GM19467 (cell line): ENCODE measurements at regions not wholly inside any gene's neighbourhood (a gene's known extent, or its start where the extent isn't known, plus 50 kb on each side); places are given as distances from the start of the nearest gene placed in this dataset.
"Not testable (repeated sequence)": the region's sequence is repeated elsewhere in the genome, so short reads cannot be mapped to it uniquely, and the experiment has no call there.

Source experiments
- ATAC-seq: cut with Tn5 transposase; IDR thresholded peaks from one replicate; pipeline ENCODE4 v1.9.1; 2021; ENCODE audit warnings: mild to moderate bottlenecking, moderate library complexity; ENCODE audit not compliant: unreplicated experiment

- no peak for ATAC-seq
Measured at GRCh38 chr13:101003566-101003965, 329.0 kb upstream of the TMTC4 start.

- ATAC-seq = no peak
Measured at GRCh38 chr13:100989392-100989791, 314.8 kb upstream of the TMTC4 start.

GRCh38 chr13:100988921-100989320, 314.3 kb upstream of the TMTC4 start:
- ATAC-seq = no peak

- ATAC-seq = no peak
Measured at GRCh38 chr13:100987948-100988347, 313.4 kb upstream of the TMTC4 start.

GRCh38 chr13:100986571-100986970, 312.0 kb upstream of the TMTC4 start:
- no peak for ATAC-seq

GRCh38 chr13:100984085-100984705, 309.6 kb upstream of the TMTC4 start:
- no peak for ATAC-seq

GRCh38 chr13:100983111-100983510, 308.5 kb upstream of the TMTC4 start:
- ATAC-seq = no peak

GRCh38 chr13:100980171-100980570, 305.6 kb upstream of the TMTC4 start:
- no peak for ATAC-seq

GRCh38 chr13:100977841-100978240, 303.2 kb upstream of the TMTC4 start:
- ATAC-seq = no peak

- ATAC-seq = no peak
Measured at GRCh38 chr13:100976993-100977392, 302.4 kb upstream of the TMTC4 start.

- ATAC-seq = not testable (repeated sequence)
Measured at GRCh38 chr13:100975666-100976065, 301.1 kb upstream of the TMTC4 start.

- ATAC-seq = no peak
Measured at GRCh38 chr13:100962585-100962984, 288.0 kb upstream of the TMTC4 start.

- no peak for ATAC-seq
Measured at GRCh38 chr13:100961186-100961585, 286.6 kb upstream of the TMTC4 start.

GRCh38 chr13:100958831-100959230, 284.2 kb upstream of the TMTC4 start:
- no peak for ATAC-seq

- no peak for ATAC-seq
Measured at GRCh38 chr13:100957741-100958140, 283.1 kb upstream of the TMTC4 start.

GRCh38 chr13:100954430-100955305, 280.1 kb upstream of the TMTC4 start:
- no peak for ATAC-seq

- ATAC-seq = no peak
Measured at GRCh38 chr13:100951016-100951415, 276.4 kb upstream of the TMTC4 start.

GRCh38 chr13:100948937-100949336, 274.3 kb upstream of the TMTC4 start:
- ATAC-seq = not testable (repeated sequence)

GRCh38 chr13:100946588-100946987, 272.0 kb upstream of the TMTC4 start:
- no peak for ATAC-seq

GRCh38 chr13:100944791-100945345, 270.3 kb upstream of the TMTC4 start:
- no peak for ATAC-seq

- no peak for ATAC-seq
Measured at GRCh38 chr13:100942742-100943141, 268.1 kb upstream of the TMTC4 start.
